Neural progenitor cell (in vitro differentiated cells): ENCODE measurements at regions not wholly inside any gene's neighbourhood (a gene's known extent, or its start where the extent isn't known, plus 50 kb on each side); places are given as distances from the start of the nearest gene placed in this dataset.

Source experiments
- CTCF ChIP-seq: fragments of 200-600 bp; sonication (generic); IDR thresholded peaks from 2 replicates; pipeline ENCODE4 v1.5.1; 2017; ENCODE audit warnings: antibody characterized with exemption, mild to moderate bottlenecking
- EZH2 ChIP-seq: fragments of 200-600 bp; sonication (generic); IDR thresholded peaks from 2 replicates; pipeline ENCODE4 v1.6.1; 2017; ENCODE audit warnings: antibody characterized with exemption, mild to moderate bottlenecking, moderate library complexity
- EZH2phosphoT487 ChIP-seq: fragments of 200-600 bp; sonication (generic); IDR thresholded peaks from 2 replicates; pipeline ENCODE4 v1.6.1; 2017; ENCODE audit warnings: antibody characterized with exemption

GRCh38 chr3:109678600-109678999 is 341.3 kb upstream of the DPPA4 start:
- no peak for TF ChIP-seq EZH2
- no peak for TF ChIP-seq CTCF
- no peak for TF ChIP-seq EZH2phosphoT487
